K562 (cell line): ENCODE measurements at regions not wholly inside any gene's neighbourhood (a gene's known extent, or its start where the extent isn't known, plus 50 kb on each side); places are given as distances from the start of the nearest gene placed in this dataset.

ENCODE experiments used
- ADNP ChIP-seq: fragments of 200-800 bp; sonication (Bioruptor generic); IDR thresholded peaks from 2 replicates; pipeline ENCODE4 v1.6.1; 2016; ENCODE audit warnings: missing genetic modification characterization, missing compliant biosample characterization
- ATF3 ChIP-seq, 2 experiments: fragments of 450-650 bp in 1 of 2; sonication (generic) in 1 of 2; formaldehyde crosslinking in 1 of 2; IDR thresholded peaks in 1 of 2; conservative IDR thresholded peaks in 1 of 2; 2 replicates each; pipeline versions ENCODE4 v1.6.1 to v1.8.1; 2016 to 2023; ENCODE audit warnings: mild to moderate bottlenecking in 2 of 2, moderate library complexity in 2 of 2, inconsistent platforms in 1 of 2, missing genetic modification reagents in 1 of 2
- DMBX1 ChIP-seq: fragments of 250-450 bp; sonication (Bioruptor Pico); IDR thresholded peaks from 2 replicates; pipeline ENCODE4 v1.8.0; 2022; ENCODE audit warnings: inconsistent platforms, mild to moderate bottlenecking, moderate library complexity, borderline replicate concordance
- EHMT2 ChIP-seq: fragments of 450-650 bp; IDR thresholded peaks from 2 replicates; pipeline ENCODE4 v1.6.1; 2018; ENCODE audit warnings: antibody characterized with exemption
- GABPA ChIP-seq: fragments of 200-800 bp; sonication (Bioruptor generic); conservative IDR thresholded peaks from 2 replicates; pipeline ENCODE4 v1.6.1; 2016; ENCODE audit warnings: low read depth, missing genetic modification characterization, missing compliant biosample characterization
- GABPB1 ChIP-seq: sonication (generic); formaldehyde crosslinking; IDR thresholded peaks from 2 replicates; pipeline ENCODE4 v1.8.0; 2022; ENCODE audit warnings: mild to moderate bottlenecking, missing genetic modification reagents
- HNRNPL ChIP-seq: fragments of 200-400 bp; formaldehyde crosslinking; IDR thresholded peaks from 2 replicates; pipeline ENCODE4 v1.6.1; 2017; ENCODE audit warnings: low read depth, mild to moderate bottlenecking, low read length
- ILK ChIP-seq: fragments of 450-650 bp; IDR thresholded peaks from 2 replicates; pipeline ENCODE4 v1.6.1; 2016; ENCODE audit warnings: missing genetic modification characterization, low read depth, mild to moderate bottlenecking, missing compliant biosample characterization, moderate library complexity, borderline replicate concordance
- JUN ChIP-seq, 2 experiments: sonication (generic) in 1 of 2; formaldehyde crosslinking in 1 of 2; IDR thresholded peaks; 2 replicates each; pipeline versions ENCODE4 v1.6.1 to v1.8.0; 2012 to 2022; ENCODE audit warnings: borderline replicate concordance in 2 of 2, mild to moderate bottlenecking in 2 of 2, improper control_type of control experiment in 1 of 2, low read depth in 1 of 2, low read length in 1 of 2, missing genetic modification reagents in 1 of 2
- MITF ChIP-seq: IDR thresholded peaks from 2 replicates; pipeline ENCODE4 v1.6.1; 2014; ENCODE audit warnings: antibody characterized with exemption
- NFATC3 ChIP-seq: fragments of 450-650 bp; IDR thresholded peaks from 2 replicates; pipeline ENCODE4 v1.6.1; 2017; ENCODE audit warnings: mild to moderate bottlenecking
- POLR3G ChIP-seq: IDR thresholded peaks from 2 replicates; pipeline ENCODE4 v1.6.1; 2011; ENCODE audit not compliant: insufficient read length, insufficient replicate concordance; ENCODE audit errors: extremely low read depth
- RBM25 ChIP-seq: fragments of 200-400 bp; formaldehyde crosslinking; IDR thresholded peaks from 2 replicates; pipeline ENCODE4 v1.6.1; 2018; ENCODE audit warnings: low read length, low read depth, moderate library complexity; ENCODE audit not compliant: severe bottlenecking
- SETDB1 ChIP-seq: IDR thresholded peaks from one replicate; pipeline ENCODE4 v1.6.1; 2012; ENCODE audit warnings: low read length, control low read depth, inconsistent platforms
- SMAD4 ChIP-seq: fragments of 250-450 bp; sonication (Bioruptor Pico); conservative IDR thresholded peaks from 2 replicates; pipeline ENCODE4 v1.8.0; 2021; ENCODE audit warnings: inconsistent platforms, mild to moderate bottlenecking, moderate library complexity
- TEAD4 ChIP-seq, 2 experiments: sonication (generic) in 1 of 2; formaldehyde crosslinking in 1 of 2; IDR thresholded peaks; 2 replicates each; pipeline versions ENCODE4 v1.6.1 to v1.8.0; 2012 to 2022; ENCODE audit warnings: borderline replicate concordance in 1 of 2, inconsistent platforms in 1 of 2, low read length in 1 of 2, mild to moderate bottlenecking in 1 of 2, missing genetic modification reagents in 1 of 2
- VEZF1 ChIP-seq: fragments of 200-800 bp; sonication (Bioruptor generic); IDR thresholded peaks from 2 replicates; pipeline ENCODE4 v1.6.1; 2017; ENCODE audit warnings: missing genetic modification characterization, missing compliant biosample characterization
- ZBTB34 ChIP-seq: fragments of 250-450 bp; sonication (Bioruptor Pico); IDR thresholded peaks from 2 replicates; pipeline ENCODE4 v1.8.0; 2021; ENCODE audit warnings: mild to moderate bottlenecking, moderate library complexity
- ZBTB9 ChIP-seq: fragments of 450-650 bp; formaldehyde crosslinking; IDR thresholded peaks from 2 replicates; pipeline ENCODE4 v1.4.0; 2020; ENCODE audit warnings: mild to moderate bottlenecking, moderate library complexity
- ZNF175 ChIP-seq: fragments of 200-800 bp; sonication (Bioruptor generic); IDR thresholded peaks from 2 replicates; pipeline ENCODE4 v1.6.1; 2016; ENCODE audit warnings: low read depth, mild to moderate bottlenecking, missing genetic modification characterization, missing compliant biosample characterization
- ZNF224 ChIP-seq: sonication (generic); formaldehyde crosslinking; IDR thresholded peaks from 2 replicates; pipeline ENCODE4 v1.8.0; 2022; ENCODE audit warnings: mild to moderate bottlenecking, missing genetic modification reagents

GRCh38 chr1:224528900-224529299 is 87.2 kb upstream of the CNIH3 start (continued):
- TF ChIP-seq ATF3 (IDR thresholded peaks at IDR 0.05), result peak; percentile 95
- TF ChIP-seq ATF3 (CRISPR knock-in tag; conservative IDR thresholded peaks at IDR 0.05), result no peak
- no peak for TF ChIP-seq SETDB1
- peak; percentile 63 for TF ChIP-seq MITF
- no peak for TF ChIP-seq NFATC3
- TF ChIP-seq POLR3G, result no peak
- 0 out of 2 replicates have a peak, but pooled peaks have one; percentile 11 for TF ChIP-seq TEAD4 (IDR thresholded peaks at IDR 0.05; ENCODE audit: low read length)
- no peak for TF ChIP-seq TEAD4 (CRISPR knock-in tag; IDR thresholded peaks at IDR 0.05; ENCODE audit: borderline replicate concordance)
- peak; percentile 58 for TF ChIP-seq ZNF175 (CRISPR knock-in tag)
- no peak for TF ChIP-seq HNRNPL
- peak; percentile 50; the same call in 1 of the 2 replicates for TF ChIP-seq ADNP
- peak; percentile 79; the same call in 1 of the 2 replicates for TF ChIP-seq DMBX1
- peak; percentile 86 for TF ChIP-seq GABPA
- no peak for TF ChIP-seq ZBTB34 (CRISPR knock-in tag)
- no peak for TF ChIP-seq ZNF224 (CRISPR knock-in tag)
- no peak for TF ChIP-seq RBM25
- peak; percentile 24; the same call in 1 of the 2 replicates for TF ChIP-seq SMAD4 (CRISPR knock-in tag)
- peak; percentile 51; the same call in 1 of the 2 replicates for TF ChIP-seq EHMT2
- TF ChIP-seq GABPB1 (CRISPR knock-in tag), result peak; percentile 67; the same call in 1 of the 2 replicates
- TF ChIP-seq JUN (IDR thresholded peaks at IDR 0.05; ENCODE audit: borderline replicate concordance, low read depth, low read length), result peak; percentile 93
- no peak for TF ChIP-seq JUN (CRISPR knock-in tag; IDR thresholded peaks at IDR 0.05; ENCODE audit: borderline replicate concordance)
- TF ChIP-seq ZBTB9 (CRISPR knock-in tag), result peak; percentile 20; the same call in 1 of the 2 replicates
- peak; percentile 28; the same call in 1 of the 2 replicates for TF ChIP-seq VEZF1 (CRISPR knock-in tag)
- no peak for TF ChIP-seq ILK (tag)
